Choroid plexus epithelial cell (primary cell): ENCODE measurements at regions not wholly inside any gene's neighbourhood (a gene's known extent, or its start where the extent isn't known, plus 50 kb on each side); places are given as distances from the start of the nearest gene placed in this dataset.

Experiments
- DNase-seq: peaks from one replicate; pipeline ENCODE4 v3.0.0-alpha.2; 2010; ENCODE audit warnings: low read depth
- H3K4me3 ChIP-seq: 2 replicates; pipeline ENCODE4 v1.5.1; 2011; ENCODE audit warnings: low read depth, mild to moderate bottlenecking, control low read depth, low read length, moderate library complexity
- TF ChIP-seq, protein P1 (sequence below): conservative IDR thresholded peaks from 2 replicates; pipeline ENCODE4 v1.5.1; 2011; ENCODE audit warnings: low read depth, mild to moderate bottlenecking, control low read depth, inconsistent platforms, low read length, moderate library complexity

DNA sequence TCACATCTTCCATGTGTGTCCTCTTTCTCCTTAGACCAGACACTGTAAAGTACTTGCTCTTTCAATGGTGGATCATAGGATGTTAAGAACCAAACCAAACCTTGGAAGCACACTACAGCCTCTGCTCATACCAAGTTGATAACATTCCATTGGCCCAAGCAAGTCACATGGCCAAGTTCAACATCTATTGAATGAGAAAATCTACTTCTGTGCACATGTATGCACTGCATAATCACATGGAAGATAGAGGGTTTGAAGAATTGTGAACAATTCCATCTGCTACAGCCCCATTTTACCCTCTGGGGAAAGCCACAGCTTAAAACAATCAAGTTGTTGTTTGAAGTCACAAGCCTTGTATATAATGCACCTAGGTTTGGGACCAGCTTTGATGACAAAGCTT is 68.2 kb downstream of the MFAP3 start:
- DNase-seq: no peak
- TF ChIP-seq, protein P1, sequence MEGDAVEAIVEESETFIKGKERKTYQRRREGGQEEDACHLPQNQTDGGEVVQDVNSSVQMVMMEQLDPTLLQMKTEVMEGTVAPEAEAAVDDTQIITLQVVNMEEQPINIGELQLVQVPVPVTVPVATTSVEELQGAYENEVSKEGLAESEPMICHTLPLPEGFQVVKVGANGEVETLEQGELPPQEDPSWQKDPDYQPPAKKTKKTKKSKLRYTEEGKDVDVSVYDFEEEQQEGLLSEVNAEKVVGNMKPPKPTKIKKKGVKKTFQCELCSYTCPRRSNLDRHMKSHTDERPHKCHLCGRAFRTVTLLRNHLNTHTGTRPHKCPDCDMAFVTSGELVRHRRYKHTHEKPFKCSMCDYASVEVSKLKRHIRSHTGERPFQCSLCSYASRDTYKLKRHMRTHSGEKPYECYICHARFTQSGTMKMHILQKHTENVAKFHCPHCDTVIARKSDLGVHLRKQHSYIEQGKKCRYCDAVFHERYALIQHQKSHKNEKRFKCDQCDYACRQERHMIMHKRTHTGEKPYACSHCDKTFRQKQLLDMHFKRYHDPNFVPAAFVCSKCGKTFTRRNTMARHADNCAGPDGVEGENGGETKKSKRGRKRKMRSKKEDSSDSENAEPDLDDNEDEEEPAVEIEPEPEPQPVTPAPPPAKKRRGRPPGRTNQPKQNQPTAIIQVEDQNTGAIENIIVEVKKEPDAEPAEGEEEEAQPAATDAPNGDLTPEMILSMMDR: no peak
- no peak overlapping the region for H3K4me3 ChIP-seq

GRCh38 chr5:154107756-154108155 is 69.0 kb downstream of the MFAP3 start:
- DNase-seq: no peak
- TF ChIP-seq, protein P1: no peak
- H3K4me3 ChIP-seq: no peak overlapping the region

DNA sequence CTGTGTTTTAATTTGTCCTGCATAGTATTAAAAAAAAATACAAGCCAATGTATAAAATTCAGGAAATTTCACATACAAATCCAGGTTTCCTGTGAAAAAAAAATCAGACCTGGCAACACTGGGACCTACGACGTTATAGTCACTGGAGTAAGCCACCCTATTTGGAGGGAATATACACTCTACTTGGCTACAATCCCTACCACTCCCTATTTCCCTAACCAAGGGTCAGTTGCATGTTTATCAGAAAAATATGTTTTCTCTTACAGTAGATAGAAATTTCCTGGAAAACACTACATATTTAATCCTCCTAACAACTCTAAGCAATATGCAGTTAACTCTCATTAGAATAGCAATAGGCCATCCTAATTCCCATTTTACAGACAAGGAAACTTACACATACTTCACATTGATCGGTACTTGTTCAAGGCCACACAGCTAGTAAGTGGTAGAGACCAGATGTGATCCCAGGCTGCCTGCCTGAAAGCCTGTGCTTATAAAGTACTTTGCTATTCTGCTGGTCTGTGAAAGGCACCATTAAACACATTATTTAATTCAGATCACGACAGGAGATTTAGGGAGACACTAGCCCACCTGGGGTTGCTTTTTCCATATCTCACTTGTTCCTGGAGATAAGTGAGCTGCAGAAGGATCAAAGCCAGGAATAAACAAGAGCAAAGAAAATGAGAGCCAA is 70.8 kb downstream of the MFAP3 start:
- DNase-seq: no peak
- TF ChIP-seq, protein P1: no peak
- no peak overlapping the region for H3K4me3 ChIP-seq

- no peak for DNase-seq
- no peak overlapping the region for H3K4me3 ChIP-seq
- TF ChIP-seq, protein P1: no peak
Observed at GRCh38 chr5:154110107-154110453, 71.3 kb downstream of the MFAP3 start.

DNA sequence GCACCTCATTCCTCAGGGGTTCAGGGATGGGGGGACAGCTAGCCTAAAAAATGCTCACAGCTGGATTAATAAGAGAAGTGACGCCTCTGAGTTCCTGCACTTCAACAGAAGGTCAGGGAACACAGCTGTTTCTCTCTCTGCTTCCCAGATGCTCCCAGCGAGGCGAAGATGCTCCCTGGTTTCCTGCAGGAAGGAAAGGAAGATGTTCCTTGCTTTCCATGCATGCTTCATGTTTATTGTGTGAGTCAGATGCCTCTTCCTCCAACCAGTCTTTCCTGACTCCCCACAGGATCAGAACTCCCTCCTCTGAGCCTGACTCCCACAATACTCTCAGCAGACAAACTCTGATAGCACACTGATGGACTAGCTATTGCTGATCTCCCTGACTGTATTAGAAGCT is 71.9 kb downstream of the MFAP3 start:
- TF ChIP-seq, protein P1: no peak
- DNase-seq: peak; percentile 20
- H3K4me3 ChIP-seq: no peak overlapping the region

GRCh38 chr5:154111214-154111613 is 72.4 kb downstream of the MFAP3 start:
- TF ChIP-seq, protein P1: no peak
- H3K4me3 ChIP-seq: no peak overlapping the region
- no peak for DNase-seq

DNA sequence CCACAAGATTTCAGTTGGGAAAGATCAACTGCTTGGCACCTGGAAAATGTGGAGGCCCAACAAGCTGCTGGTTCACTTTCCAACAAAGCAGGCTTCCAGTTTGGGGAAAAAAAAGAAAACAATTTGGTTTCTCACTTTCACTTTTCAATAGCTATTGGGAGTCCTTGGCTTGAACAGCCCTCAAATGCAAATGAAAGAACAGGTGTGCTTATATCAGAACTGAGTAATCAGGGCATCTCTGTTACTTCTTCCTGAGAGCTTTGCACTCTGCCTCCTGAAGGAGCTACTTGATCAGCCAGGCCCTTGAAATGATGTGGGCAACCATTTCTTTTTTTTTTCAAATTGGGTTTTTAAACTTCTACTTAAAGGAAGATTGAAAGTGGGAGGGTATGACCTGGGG is 73.5 kb downstream of the MFAP3 start:
- no peak overlapping the region for H3K4me3 ChIP-seq
- no peak for DNase-seq
- TF ChIP-seq, protein P1: no peak
